SJSA1 (cell line): ENCODE measurements at regions not wholly inside any gene's neighbourhood (a gene's known extent, or its start where the extent isn't known, plus 50 kb on each side); places are given as distances from the start of the nearest gene placed in this dataset.

Experiments used
- DNase-seq, 2 experiments: peaks; one replicate each; pipeline ENCODE4 v3.0.0-alpha.2; 2015 to 2020; ENCODE audit warnings: low spot score in 2 of 2, low read depth in 1 of 2
- H3K27ac ChIP-seq: fragments of 250-450 bp; sonication (Bioruptor Pico); 2 replicates; pipeline ENCODE4 v1.5.1; 2020; ENCODE audit warnings: mild to moderate bottlenecking, moderate library complexity
- H3K27me3 ChIP-seq: fragments of 250-450 bp; sonication (Bioruptor Pico); replicated peaks from 2 replicates; pipeline ENCODE4 v1.5.1; 2020; ENCODE audit warnings: mild to moderate bottlenecking, moderate library complexity
- H3K36me3 ChIP-seq: fragments of 250-450 bp; sonication (Bioruptor Pico); 2 replicates; pipeline ENCODE4 v1.5.1; 2020; ENCODE audit warnings: mild to moderate bottlenecking
- H3K4me1 ChIP-seq: fragments of 250-450 bp; sonication (Bioruptor Pico); replicated peaks from 2 replicates; pipeline ENCODE4 v1.6.1; 2021; ENCODE audit warnings: mild to moderate bottlenecking
- H3K4me3 ChIP-seq: fragments of 250-450 bp; sonication (Bioruptor Pico); 2 replicates; pipeline ENCODE4 v1.5.1; 2020; ENCODE audit warnings: mild to moderate bottlenecking
- H3K9me3 ChIP-seq: fragments of 250-450 bp; sonication (Bioruptor Pico); replicated peaks from 2 replicates; pipeline ENCODE4 v1.5.1; 2020; ENCODE audit warnings: mild to moderate bottlenecking

DNA sequence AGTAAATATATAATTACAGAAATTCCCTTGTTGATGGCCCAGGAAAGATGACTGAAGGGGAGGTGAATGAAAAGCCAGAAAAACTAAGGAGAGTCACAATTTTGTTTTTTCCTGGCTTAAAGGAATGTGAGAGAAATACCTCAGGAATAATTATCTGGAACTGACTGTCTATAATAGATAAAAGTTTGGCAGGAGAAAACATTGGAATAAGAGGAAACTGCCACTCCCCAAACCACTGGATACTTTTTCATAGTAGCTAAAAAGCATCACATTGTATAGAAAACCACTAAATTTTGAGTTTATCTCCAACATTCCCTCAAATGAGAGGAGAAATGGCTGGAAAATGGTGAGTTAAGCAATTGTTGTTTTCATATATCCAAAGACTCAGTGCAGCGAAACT, 326.0 kb downstream of the NPR3 start:
- DNase-seq: no peak
- H3K27ac ChIP-seq: no peak overlapping the region
- no peak overlapping the region for H3K4me3 ChIP-seq

DNA sequence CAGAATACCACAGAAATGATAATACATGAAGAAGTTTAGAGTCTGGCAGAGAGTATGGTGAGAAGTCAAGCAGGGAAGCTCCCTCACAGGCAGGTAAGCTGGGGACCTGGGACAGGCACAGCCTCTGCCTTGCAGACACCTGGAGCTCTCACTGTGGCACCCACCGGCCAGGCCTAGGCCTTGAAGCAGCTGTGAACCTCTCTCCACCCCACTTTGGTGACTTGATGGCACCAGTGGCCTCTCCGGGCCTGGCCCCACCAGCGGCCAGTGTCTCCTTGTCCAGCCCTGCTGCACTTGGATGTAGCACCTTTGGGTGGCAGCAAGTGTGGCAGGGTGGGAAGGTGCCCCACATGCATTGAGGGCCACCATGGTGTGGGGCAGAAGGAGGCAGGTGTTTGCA, 330.5 kb downstream of the NPR3 start:
- Histone ChIP-seq H3K27ac (no peak overlapping the region), H3K4me3 (no peak overlapping the region), H3K9me3 (no peaks in the 10 kb centered on the region), H3K36me3 (no peaks in the 10 kb centered on the region), H3K4me1 (no peaks in the 10 kb centered on the region), H3K27me3 (no peaks in the 10 kb centered on the region)
- no peak for DNase-seq

More for the DNA sequence above, 326.0 kb downstream of the NPR3 start:
- Histone ChIP-seq H3K36me3 (no peaks in the 10 kb centered on the region), H3K4me1 (no peaks in the 10 kb centered on the region; the same call in 1 of the 2 replicates), H3K27me3 (no peaks in the 10 kb centered on the region), H3K9me3 (no peaks in the 10 kb centered on the region)

DNA sequence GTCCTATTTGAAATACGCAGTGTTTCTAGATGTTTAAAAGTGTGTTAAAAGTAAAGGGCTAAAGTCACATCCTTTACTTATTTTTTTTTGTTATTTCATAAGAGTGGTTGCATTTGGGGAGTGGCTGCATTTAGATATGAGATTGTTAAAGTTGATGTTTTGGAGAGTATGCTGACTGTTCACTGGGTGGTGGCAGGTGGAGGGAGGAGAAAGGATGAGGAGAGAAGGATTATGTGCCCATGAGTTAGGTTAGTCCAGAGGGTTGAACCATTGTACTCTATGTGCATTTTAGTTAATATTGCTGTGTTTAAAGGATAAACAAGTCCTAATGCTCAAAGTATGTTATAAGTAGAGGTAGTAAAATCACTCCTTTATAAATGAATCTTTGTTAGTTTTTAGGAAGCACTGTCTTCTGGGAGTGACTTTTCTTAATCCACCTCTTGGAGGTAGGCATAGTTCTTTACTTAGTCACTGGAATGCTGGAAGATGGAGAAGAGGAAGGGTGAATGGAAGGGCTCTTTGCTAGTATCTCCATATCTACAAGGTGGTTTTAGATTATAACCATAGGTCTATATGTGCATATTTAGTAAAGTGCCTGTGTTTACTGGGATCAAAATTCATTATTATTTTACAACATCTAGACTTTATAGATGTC, 332.3 kb downstream of the NPR3 start:
- no peak overlapping the region for H3K27ac ChIP-seq
- no peaks in the 10 kb centered on the region for H3K27me3 ChIP-seq
- no peak overlapping the region for H3K4me3 ChIP-seq
- no peaks in the 10 kb centered on the region for H3K9me3 ChIP-seq
- H3K4me1 ChIP-seq: no peaks in the 10 kb centered on the region
- no peaks in the 10 kb centered on the region for H3K36me3 ChIP-seq
- no peak for DNase-seq

DNA sequence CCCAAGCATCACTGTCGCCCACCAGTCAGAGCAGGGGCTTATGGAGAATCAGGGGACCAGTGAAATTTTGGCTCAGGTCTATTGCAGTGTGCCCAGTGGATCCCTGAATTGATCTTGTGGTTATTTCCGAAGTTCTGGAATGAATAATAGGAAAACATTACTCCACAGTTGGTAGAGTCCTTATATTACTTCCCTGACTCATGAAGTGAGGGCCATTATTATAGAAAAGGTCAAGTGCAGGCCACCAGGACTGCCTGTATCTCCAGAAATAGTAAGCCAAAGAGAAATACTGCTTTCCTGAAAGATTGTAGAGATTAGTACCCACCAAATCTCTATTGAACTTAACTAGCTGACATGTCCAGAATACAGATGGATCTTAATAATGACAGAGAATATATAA, 335.0 kb downstream of the NPR3 start:
- no peaks in the 10 kb centered on the region for H3K9me3 ChIP-seq
- H3K4me1 ChIP-seq: peaks cover 20% of the 10 kb centered on the region
- H3K36me3 ChIP-seq: no peaks in the 10 kb centered on the region
- H3K4me3 ChIP-seq: no peak overlapping the region
- DNase-seq: no peak
- H3K27ac ChIP-seq: no peak overlapping the region
- H3K27me3 ChIP-seq: no peaks in the 10 kb centered on the region

DNA sequence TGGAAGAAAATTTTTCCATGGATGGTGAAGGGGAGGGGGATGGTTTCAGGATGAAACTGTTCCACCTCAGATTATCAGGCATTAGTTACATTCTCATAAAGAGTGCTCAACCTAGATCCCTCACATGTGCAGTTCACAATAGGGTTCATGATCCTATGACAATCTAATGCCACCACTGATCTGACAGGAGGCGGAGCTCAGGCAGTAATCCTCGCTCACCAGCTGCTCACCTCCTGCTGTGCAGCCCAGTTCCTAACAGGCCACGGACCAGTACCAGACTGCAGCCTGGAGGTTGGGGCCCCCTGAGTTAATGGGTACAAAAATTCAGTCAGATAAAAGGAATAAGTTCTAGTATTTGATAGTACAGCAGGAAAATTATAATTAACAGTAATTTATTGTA, 337.2 kb downstream of the NPR3 start:
- Histone ChIP-seq H3K36me3 (no peaks in the 10 kb centered on the region), H3K27me3 (no peaks in the 10 kb centered on the region), H3K27ac (no peak overlapping the region), H3K9me3 (no peaks in the 10 kb centered on the region), H3K4me1 (peaks cover 20% of the 10 kb centered on the region), H3K4me3 (no peak overlapping the region)
- DNase-seq: no peak

DNA sequence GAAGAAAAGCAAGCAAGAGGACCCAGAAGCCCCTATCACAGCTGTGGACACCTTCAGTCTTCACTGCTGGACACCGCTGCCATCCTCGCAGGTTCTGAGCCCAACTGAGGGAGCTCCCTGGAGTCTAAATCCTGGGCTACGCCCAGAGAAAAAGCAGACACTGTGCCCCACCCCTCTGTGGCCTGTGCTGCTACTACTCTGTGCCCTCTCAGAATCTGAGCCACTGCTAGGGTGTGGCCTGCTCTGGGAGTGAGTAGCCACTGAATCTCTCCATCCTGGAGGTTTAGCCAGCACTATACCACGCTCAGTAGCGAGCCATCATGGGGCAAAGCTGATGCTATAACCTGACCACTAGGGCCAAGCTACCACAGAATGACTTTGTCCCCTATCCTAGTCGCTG, 338.2 kb downstream of the NPR3 start:
- H3K9me3 ChIP-seq: no peaks in the 10 kb centered on the region
- H3K4me3 ChIP-seq: no peak overlapping the region
- H3K27ac ChIP-seq: peak overlapping the region; percentile 65
- no peaks in the 10 kb centered on the region for H3K27me3 ChIP-seq
- peak; percentile 8 to 40 for DNase-seq
- no peaks in the 10 kb centered on the region for H3K36me3 ChIP-seq
- H3K4me1 ChIP-seq: peaks cover 20% of the 10 kb centered on the region

DNA sequence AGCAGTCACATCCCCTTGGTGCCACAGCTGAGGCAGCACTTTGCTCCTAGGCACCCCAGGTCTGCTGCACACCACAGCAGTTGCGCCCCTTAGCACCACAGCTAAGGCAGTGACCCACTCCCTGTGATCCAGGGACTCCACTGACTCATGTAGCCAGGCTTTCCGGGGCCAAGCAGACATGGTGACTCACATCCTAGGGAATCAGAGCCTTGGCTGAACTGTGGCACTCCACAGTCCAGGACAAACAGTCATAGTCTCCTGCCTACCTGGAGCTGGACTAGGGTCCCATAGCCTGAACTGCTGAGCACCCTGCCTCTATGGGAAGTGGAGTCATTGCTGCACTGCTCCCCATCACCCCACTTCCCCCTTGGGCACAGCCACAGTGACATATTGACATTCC, 338.7 kb downstream of the NPR3 start:
- H3K36me3 ChIP-seq: no peaks in the 10 kb centered on the region
- peak; percentile 54 to 80 for DNase-seq
- no peaks in the 10 kb centered on the region for H3K9me3 ChIP-seq
- no peaks in the 10 kb centered on the region for H3K27me3 ChIP-seq
- H3K4me1 ChIP-seq: peaks cover 20% of the 10 kb centered on the region
- peak overlapping the region; percentile 65 for H3K27ac ChIP-seq
- no peak overlapping the region for H3K4me3 ChIP-seq

DNA sequence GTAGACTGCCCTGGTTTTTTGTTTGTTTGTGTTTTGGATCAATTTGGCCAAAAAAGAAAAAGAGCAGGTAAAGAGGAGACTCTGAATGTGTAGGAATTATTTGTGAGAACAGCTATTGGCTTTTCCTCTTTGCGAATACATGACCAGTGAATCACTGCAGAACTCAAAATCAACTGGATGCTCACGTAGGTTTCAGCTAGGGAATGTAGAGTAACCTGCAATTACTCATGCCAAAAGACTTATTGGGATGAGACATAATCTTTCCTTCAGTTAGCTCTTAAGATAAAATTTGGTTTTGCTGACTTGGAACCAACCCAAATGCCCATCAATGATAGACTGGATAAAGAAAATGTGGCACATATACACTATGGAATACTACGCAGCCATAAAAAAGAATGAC, 348.0 kb downstream of the NPR3 start:
- H3K27me3 ChIP-seq: no peaks in the 10 kb centered on the region
- no peak overlapping the region for H3K27ac ChIP-seq
- H3K4me3 ChIP-seq: no peak overlapping the region
- no peaks in the 10 kb centered on the region for H3K9me3 ChIP-seq
- no peaks in the 10 kb centered on the region for H3K36me3 ChIP-seq
- no peaks in the 10 kb centered on the region for H3K4me1 ChIP-seq
- no peak for DNase-seq

DNA sequence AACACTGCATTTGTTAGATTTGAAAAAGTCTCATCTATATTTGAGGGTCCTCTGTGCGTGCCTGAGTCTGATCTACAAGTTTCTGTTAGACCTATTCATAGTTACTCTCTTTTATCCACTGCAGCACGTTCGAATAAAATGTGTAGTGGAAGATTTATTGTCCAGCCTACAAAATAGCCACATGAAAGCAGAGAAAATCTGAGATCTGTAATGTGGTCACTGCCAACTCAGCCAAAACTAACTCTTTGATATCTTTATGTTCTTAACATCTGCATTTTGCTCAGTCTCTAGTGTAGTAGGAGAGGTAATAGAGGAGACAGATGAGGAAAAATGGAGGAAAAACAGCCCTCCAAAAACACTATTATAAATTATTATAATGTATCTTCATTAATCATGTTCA, 354.0 kb downstream of the NPR3 start:
- H3K9me3 ChIP-seq: no peaks in the 10 kb centered on the region
- H3K27ac ChIP-seq: no peak overlapping the region
- no peaks in the 10 kb centered on the region for H3K4me1 ChIP-seq
- no peaks in the 10 kb centered on the region for H3K36me3 ChIP-seq
- no peak overlapping the region for H3K4me3 ChIP-seq
- no peaks in the 10 kb centered on the region for H3K27me3 ChIP-seq
- no peak for DNase-seq

DNA sequence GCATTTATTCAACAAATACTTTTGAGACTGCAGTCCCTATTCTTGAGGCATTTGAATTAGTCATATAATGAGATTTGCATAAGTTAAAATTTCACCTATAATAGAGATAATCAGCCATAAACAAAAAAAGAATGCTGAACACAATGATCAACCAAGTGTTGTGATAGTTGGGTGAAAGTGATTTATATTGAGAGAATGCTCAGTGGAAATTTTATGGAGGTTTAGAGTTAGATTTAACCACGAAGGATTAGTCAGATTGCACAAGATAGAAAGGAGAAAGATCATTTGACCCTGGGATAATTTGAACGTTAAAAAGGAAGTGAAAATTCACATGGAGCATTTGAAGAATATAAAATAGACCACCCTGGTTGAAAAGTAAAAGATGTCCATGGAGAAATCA, 356.2 kb downstream of the NPR3 start:
- H3K4me3 ChIP-seq: no peak overlapping the region
- H3K27me3 ChIP-seq: no peaks in the 10 kb centered on the region
- DNase-seq: no peak
- H3K9me3 ChIP-seq: no peaks in the 10 kb centered on the region
- no peaks in the 10 kb centered on the region for H3K36me3 ChIP-seq
- H3K4me1 ChIP-seq: no peaks in the 10 kb centered on the region
- no peak overlapping the region for H3K27ac ChIP-seq

DNA sequence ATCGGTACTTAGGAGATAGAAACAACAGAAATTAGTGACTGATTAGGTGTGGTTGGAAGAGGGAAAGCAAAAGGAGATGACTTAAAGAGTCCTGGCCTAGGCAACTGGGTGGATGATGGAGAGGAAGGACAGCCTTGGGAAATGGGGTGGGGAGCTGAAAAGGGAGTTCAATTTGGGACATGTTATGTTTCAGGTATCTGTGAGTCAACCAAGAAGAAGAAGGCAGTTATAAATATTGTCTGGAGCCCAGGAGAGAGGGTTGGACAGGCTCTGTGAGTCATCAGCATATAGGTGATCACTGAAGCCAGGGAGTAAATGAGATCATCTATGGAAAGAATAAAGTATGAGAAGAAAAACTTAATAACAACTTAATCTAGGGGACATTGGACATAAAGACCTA, 357.7 kb downstream of the NPR3 start:
- Histone ChIP-seq H3K4me3 (no peak overlapping the region), H3K4me1 (peaks cover under 1% of the 10 kb centered on the region), H3K27ac (no peak overlapping the region), H3K9me3 (no peaks in the 10 kb centered on the region), H3K36me3 (no peaks in the 10 kb centered on the region), H3K27me3 (no peaks in the 10 kb centered on the region)
- DNase-seq: no peak

DNA sequence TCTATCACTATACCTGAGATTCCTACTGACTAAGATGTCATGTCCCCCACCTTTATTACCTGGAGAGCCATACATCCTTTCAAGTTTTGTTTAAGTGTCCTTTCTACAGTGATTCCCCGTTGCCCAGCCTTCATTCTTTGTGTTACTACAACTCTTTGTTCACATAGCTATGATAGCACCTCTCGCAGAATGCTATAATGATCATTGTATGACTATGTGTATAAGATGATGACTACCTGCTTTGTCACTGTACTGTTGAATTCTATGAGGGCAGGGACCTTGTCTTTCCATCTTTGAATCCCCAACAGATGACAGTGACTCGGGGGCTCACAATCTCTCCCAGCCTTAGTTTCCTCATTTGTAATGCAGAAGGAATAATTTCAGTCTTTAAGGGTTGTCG, 361.2 kb downstream of the NPR3 start:
- Histone ChIP-seq H3K4me1 (peaks cover 23% of the 10 kb centered on the region), H3K27me3 (no peaks in the 10 kb centered on the region), H3K4me3 (no peak overlapping the region), H3K36me3 (no peaks in the 10 kb centered on the region), H3K27ac (no peak overlapping the region), H3K9me3 (no peaks in the 10 kb centered on the region)
- DNase-seq: no peak

DNA sequence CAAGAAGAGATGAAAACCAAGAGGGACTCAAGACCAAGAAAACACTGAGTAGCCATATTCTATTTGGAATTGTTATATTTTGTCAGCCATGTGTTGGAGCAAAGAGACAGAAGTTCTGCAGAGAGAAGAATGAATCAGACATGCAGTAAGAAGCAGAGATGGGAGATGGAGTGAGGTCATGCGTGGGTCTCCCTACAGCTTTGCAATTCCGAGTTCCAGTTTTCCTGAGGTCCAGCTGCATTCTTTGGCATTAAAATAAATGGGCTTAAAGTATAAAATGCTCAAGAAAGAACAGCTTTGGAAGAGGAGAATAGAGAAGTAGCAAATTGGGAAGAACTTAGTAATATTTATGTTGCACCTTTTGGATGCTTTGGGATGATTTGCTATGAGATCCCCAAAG, 361.6 kb downstream of the NPR3 start:
- H3K27ac ChIP-seq: no peak overlapping the region
- H3K4me3 ChIP-seq: no peak overlapping the region
- H3K36me3 ChIP-seq: no peaks in the 10 kb centered on the region
- H3K9me3 ChIP-seq: no peaks in the 10 kb centered on the region
- no peak for DNase-seq
- H3K27me3 ChIP-seq: no peaks in the 10 kb centered on the region
- peaks cover 23% of the 10 kb centered on the region for H3K4me1 ChIP-seq

DNA sequence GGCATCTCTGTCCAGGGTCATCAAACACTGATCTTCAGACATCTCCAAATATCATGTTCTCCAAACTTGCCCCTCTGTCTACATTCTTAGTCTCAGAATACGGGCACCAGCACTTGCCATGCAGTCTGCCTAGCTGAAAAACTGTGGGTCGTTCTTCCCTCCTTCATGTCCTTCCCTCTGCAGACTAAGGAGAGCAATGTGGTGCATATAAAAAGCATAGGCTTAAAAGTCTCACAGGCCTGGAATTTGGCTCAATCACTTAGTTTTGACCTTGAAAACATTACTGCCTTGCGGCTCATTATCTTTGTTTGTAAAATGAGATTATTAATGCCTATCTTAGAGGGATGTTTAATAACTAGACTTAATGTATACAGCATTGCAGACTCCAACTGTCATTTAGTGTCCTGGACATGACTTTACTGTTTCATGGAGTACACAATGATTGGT, 362.8 kb downstream of the NPR3 start:
- Histone ChIP-seq H3K9me3 (no peaks in the 10 kb centered on the region), H3K4me3 (no peak overlapping the region), H3K27ac (peak overlapping the region; percentile 75; the same call in 1 of the 2 replicates), H3K27me3 (no peaks in the 10 kb centered on the region), H3K36me3 (no peaks in the 10 kb centered on the region), H3K4me1 (peaks cover 23% of the 10 kb centered on the region)
- no peak for DNase-seq

DNA sequence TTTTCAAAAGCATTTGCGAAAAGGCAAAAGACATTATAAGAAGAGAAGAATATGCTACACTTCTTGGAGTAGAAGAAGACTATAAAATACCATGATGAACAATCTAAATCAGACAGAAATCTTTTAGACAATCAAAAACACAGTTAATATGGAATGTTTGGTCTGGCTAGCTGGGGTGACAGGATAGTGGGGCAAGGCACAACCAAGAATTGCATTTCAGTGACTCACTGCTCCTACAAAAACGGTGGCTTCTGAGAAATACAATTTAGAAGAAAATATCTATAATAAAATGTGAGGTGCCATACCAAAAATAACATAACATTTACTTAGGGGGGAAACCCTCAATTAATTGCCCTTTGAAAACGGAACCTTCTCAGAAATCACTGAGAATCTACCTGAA, 363.4 kb downstream of the NPR3 start:
- no peaks in the 10 kb centered on the region for H3K9me3 ChIP-seq
- H3K36me3 ChIP-seq: no peaks in the 10 kb centered on the region
- H3K27ac ChIP-seq: peak overlapping the region; percentile 75
- H3K4me1 ChIP-seq: peaks cover 23% of the 10 kb centered on the region
- no peak overlapping the region for H3K4me3 ChIP-seq
- DNase-seq: peak; percentile 39 to 42
- H3K27me3 ChIP-seq: no peaks in the 10 kb centered on the region
